ENCODE measurements at regions not wholly inside any gene's neighbourhood (a gene's known extent, or its start where the extent isn't known, plus 50 kb on each side); places are given as distances from the start of the nearest gene placed in this dataset.

DNA sequence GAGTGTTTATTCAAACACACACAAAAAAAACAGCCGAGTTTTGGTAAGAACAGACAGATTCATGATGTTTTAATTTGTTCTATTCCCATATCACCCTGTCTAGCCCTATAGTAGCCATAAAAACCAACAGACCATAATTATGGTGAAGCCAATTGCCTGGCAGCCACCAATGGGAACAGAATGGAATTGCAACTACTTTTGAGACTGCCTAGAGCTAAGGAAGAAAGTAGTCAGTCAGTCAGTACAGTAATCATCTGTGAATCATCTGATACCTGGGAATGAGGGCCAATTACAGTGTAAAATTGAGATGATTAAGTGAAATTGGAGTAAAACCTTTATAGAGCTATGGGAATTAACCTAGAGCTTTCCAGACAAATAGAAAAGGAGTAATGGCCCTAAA is 952.7 kb upstream of the KCND2 start:
- Histone ChIP-seq H3K9ac (ENCODE audit: low read length) (no peak overlapping the region), H2AFZ (ENCODE audit: low read depth, low read length) (no peak overlapping the region), H3F3A (ENCODE audit: insufficient read depth, low read length, poor library complexity, severe bottlenecking) (no peaks in the 10 kb centered on the region), H3K36me3 (ENCODE audit: insufficient read depth, low read length) (no peaks in the 10 kb centered on the region), H3K4me3 (ENCODE audit: low read length) (no peak overlapping the region), H3K27ac (ENCODE audit: low read length) (no peak overlapping the region), H3K4me2 (ENCODE audit: low read length) (no peak overlapping the region), H3K79me2 (replicated peaks; ENCODE audit: insufficient read depth, low read length) (no peaks in the 10 kb centered on the region), H3K9me2 (ENCODE audit: insufficient read depth, low read length) (no peaks in the 10 kb centered on the region), H3K9me3 (ENCODE audit: low read length) (no peaks in the 10 kb centered on the region), H4K20me1 (ENCODE audit: insufficient read depth) (no peaks in the 10 kb centered on the region), H3K27me3 (ENCODE audit: insufficient read depth, low read depth, low read length) (no peaks in the 10 kb centered on the region)
- TF ChIP-seq POLR2AphosphoS5 (IDR thresholded peaks at IDR 0.05) (peak; percentile 46), EP300 (conservative IDR thresholded peaks at IDR 0.05; ENCODE audit: poor library complexity, severe bottlenecking) (no peak), SMC3 (conservative IDR thresholded peaks at IDR 0.05; ENCODE audit: poor library complexity) (no peak)
- TF ChIP-seq, protein P1, sequence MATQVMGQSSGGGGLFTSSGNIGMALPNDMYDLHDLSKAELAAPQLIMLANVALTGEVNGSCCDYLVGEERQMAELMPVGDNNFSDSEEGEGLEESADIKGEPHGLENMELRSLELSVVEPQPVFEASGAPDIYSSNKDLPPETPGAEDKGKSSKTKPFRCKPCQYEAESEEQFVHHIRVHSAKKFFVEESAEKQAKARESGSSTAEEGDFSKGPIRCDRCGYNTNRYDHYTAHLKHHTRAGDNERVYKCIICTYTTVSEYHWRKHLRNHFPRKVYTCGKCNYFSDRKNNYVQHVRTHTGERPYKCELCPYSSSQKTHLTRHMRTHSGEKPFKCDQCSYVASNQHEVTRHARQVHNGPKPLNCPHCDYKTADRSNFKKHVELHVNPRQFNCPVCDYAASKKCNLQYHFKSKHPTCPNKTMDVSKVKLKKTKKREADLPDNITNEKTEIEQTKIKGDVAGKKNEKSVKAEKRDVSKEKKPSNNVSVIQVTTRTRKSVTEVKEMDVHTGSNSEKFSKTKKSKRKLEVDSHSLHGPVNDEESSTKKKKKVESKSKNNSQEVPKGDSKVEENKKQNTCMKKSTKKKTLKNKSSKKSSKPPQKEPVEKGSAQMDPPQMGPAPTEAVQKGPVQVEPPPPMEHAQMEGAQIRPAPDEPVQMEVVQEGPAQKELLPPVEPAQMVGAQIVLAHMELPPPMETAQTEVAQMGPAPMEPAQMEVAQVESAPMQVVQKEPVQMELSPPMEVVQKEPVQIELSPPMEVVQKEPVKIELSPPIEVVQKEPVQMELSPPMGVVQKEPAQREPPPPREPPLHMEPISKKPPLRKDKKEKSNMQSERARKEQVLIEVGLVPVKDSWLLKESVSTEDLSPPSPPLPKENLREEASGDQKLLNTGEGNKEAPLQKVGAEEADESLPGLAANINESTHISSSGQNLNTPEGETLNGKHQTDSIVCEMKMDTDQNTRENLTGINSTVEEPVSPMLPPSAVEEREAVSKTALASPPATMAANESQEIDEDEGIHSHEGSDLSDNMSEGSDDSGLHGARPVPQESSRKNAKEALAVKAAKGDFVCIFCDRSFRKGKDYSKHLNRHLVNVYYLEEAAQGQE (IDR thresholded peaks at IDR 0.05; ENCODE audit: borderline replicate concordance) = peak; percentile 53
- TF ChIP-seq, protein P2, sequence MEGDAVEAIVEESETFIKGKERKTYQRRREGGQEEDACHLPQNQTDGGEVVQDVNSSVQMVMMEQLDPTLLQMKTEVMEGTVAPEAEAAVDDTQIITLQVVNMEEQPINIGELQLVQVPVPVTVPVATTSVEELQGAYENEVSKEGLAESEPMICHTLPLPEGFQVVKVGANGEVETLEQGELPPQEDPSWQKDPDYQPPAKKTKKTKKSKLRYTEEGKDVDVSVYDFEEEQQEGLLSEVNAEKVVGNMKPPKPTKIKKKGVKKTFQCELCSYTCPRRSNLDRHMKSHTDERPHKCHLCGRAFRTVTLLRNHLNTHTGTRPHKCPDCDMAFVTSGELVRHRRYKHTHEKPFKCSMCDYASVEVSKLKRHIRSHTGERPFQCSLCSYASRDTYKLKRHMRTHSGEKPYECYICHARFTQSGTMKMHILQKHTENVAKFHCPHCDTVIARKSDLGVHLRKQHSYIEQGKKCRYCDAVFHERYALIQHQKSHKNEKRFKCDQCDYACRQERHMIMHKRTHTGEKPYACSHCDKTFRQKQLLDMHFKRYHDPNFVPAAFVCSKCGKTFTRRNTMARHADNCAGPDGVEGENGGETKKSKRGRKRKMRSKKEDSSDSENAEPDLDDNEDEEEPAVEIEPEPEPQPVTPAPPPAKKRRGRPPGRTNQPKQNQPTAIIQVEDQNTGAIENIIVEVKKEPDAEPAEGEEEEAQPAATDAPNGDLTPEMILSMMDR (IDR thresholded peaks at IDR 0.05; ENCODE audit: poor library complexity, severe bottlenecking) = peak; percentile 42

DNA sequence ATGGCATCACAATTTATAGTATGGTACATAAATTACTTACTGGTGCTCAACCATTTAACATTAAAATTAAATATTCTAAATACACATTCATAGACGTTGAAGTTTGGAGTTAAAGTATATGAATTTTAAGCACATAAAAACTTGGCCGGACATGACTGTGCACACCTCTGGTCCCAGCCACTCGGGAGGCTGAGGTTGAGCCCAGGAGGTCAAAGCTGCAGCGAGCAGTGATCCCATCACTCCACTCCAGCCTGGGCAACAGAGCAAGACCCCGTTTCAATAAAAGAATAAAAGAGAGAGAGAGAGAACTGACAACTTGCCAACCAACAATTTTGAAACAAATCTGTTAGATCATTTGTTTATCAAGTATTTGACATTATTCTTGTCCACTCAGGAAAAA is 943.3 kb upstream of the KCND2 start:
- no peak overlapping the region for H3K27ac ChIP-seq (ENCODE audit: low read length)
- TF ChIP-seq POLR2AphosphoS5 (IDR thresholded peaks at IDR 0.05) = no peak
- no peak for TF ChIP-seq EP300 (conservative IDR thresholded peaks at IDR 0.05; ENCODE audit: poor library complexity, severe bottlenecking)
- no peak for TF ChIP-seq EZH2 (IDR thresholded peaks at IDR 0.05; ENCODE audit: borderline replicate concordance, insufficient read depth, low read length, poor library complexity, severe bottlenecking)
- TF ChIP-seq, protein P1 (IDR thresholded peaks at IDR 0.05; ENCODE audit: borderline replicate concordance) = no peak
- no peak for TF ChIP-seq TAF1 (IDR thresholded peaks at IDR 0.05; ENCODE audit: low read depth)
- TF ChIP-seq, protein P2 (IDR thresholded peaks at IDR 0.05; ENCODE audit: poor library complexity, severe bottlenecking) = no peak
- no peak for TF ChIP-seq SMC3 (conservative IDR thresholded peaks at IDR 0.05; ENCODE audit: poor library complexity)
- TF ChIP-seq RAD21 (conservative IDR thresholded peaks at IDR 0.05) = no peak
- no peak for TF ChIP-seq MXI1 (conservative IDR thresholded peaks at IDR 0.05; ENCODE audit: poor library complexity, severe bottlenecking)
- no peak overlapping the region for H2AFZ ChIP-seq (ENCODE audit: low read depth, low read length)
- H3K27me3 ChIP-seq (ENCODE audit: insufficient read depth, low read depth, low read length) = no peaks in the 10 kb centered on the region
- H3K4me2 ChIP-seq (ENCODE audit: low read length) = no peak overlapping the region
- no peaks in the 10 kb centered on the region for H3K9me3 ChIP-seq (ENCODE audit: low read length)
- H3K79me2 ChIP-seq (replicated peaks; ENCODE audit: insufficient read depth, low read length) = no peaks in the 10 kb centered on the region
- no peaks in the 10 kb centered on the region for H4K20me1 ChIP-seq (ENCODE audit: insufficient read depth)
- no peaks in the 10 kb centered on the region for H3K36me3 ChIP-seq (ENCODE audit: insufficient read depth, low read length)
- H3F3A ChIP-seq (ENCODE audit: insufficient read depth, low read length, poor library complexity, severe bottlenecking) = no peaks in the 10 kb centered on the region
- H3K4me3 ChIP-seq (ENCODE audit: low read length) = no peak overlapping the region
- no peaks in the 10 kb centered on the region for H3K9me2 ChIP-seq (ENCODE audit: insufficient read depth, low read length)
- H3K9ac ChIP-seq (ENCODE audit: low read length) = no peak overlapping the region

Measured in neural cell (in vitro differentiated cells).